ENCODE measurements at regions not wholly inside any gene's neighbourhood (a gene's known extent, or its start where the extent isn't known, plus 50 kb on each side); places are given as distances from the start of the nearest gene placed in this dataset.

DNA sequence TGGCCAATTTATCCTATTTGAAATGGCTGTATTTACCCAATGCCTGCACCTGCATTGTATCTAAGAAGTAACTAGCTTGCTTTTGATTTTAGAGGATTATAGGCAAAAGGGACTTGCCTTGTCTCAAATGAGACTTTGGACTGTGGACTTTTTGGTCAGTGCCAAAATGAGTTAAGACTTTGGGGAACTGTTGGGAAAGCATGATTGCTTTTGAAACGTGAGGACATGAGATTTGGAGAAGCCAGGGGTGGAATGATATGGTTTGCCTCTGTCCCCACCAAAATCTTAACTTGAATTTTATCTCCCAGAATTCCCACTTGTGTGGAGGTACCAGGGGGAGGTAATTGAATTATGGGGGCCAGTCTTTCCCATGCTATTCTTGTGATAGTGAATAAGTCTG is 1505.4 kb downstream of the SI start:
- Histone ChIP-seq H3K36me3 (ENCODE audit: control insufficient read depth, insufficient read depth, low read length) (no peaks in the 10 kb centered on the region), H3K27me3 (ENCODE audit: control insufficient read depth, insufficient read depth, low read length) (no peaks in the 10 kb centered on the region), H3K4me3 (ENCODE audit: low read depth, low read length) (no peak overlapping the region)
- TF ChIP-seq, protein P1, sequence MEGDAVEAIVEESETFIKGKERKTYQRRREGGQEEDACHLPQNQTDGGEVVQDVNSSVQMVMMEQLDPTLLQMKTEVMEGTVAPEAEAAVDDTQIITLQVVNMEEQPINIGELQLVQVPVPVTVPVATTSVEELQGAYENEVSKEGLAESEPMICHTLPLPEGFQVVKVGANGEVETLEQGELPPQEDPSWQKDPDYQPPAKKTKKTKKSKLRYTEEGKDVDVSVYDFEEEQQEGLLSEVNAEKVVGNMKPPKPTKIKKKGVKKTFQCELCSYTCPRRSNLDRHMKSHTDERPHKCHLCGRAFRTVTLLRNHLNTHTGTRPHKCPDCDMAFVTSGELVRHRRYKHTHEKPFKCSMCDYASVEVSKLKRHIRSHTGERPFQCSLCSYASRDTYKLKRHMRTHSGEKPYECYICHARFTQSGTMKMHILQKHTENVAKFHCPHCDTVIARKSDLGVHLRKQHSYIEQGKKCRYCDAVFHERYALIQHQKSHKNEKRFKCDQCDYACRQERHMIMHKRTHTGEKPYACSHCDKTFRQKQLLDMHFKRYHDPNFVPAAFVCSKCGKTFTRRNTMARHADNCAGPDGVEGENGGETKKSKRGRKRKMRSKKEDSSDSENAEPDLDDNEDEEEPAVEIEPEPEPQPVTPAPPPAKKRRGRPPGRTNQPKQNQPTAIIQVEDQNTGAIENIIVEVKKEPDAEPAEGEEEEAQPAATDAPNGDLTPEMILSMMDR (IDR thresholded peaks at IDR 0.05; ENCODE audit: insufficient read depth, low read length, severe bottlenecking) = no peak
- FAIRE-seq (no peak), DNase-seq (ENCODE audit: low read depth) (no peak)

DNA sequence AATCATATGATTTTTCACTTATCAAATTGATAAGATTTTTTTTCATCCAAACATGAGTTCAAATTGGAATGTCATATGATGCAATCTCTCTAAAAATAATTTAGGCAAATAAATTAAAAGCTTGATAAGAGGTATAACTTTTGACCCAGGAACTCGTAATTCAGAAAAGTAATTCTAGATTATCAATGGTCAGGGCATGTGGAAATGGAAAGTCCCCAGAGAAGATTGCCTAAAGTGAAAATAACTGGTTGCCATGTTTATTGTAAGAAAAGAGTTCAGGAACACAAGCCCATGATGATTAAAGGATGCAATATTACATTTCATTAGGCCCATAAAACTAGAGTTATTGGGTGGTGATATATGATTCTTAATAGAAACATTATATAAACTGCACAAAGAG is 1514.8 kb downstream of the SI start:
- H3K27me3 ChIP-seq (ENCODE audit: control insufficient read depth, insufficient read depth, low read length) = no peaks in the 10 kb centered on the region
- FAIRE-seq (no peak), DNase-seq (ENCODE audit: low read depth) (no peak)
- TF ChIP-seq, protein P1 (IDR thresholded peaks at IDR 0.05; ENCODE audit: insufficient read depth, low read length, severe bottlenecking) = no peak
- no peaks in the 10 kb centered on the region for H3K36me3 ChIP-seq (ENCODE audit: control insufficient read depth, insufficient read depth, low read length)
- H3K4me3 ChIP-seq (ENCODE audit: low read depth, low read length) = no peak overlapping the region

DNA sequence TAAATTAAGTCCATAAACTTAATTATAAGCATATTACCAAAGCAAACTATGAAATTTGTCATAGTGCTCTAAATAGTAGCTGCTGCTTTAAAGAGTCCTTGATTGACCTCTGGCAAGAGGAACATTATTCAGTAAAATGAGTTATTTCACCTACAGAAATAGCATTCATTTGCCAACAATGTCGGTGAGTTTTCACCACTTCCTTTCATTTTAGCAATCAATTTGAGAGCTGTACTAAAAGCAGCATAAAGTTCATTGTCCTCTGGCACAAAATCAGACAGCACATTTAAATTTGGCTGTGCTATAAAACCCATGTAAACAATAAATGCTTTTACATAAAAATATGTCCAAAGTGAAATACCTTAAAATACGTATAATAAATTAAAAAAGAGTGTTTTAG is 1515.7 kb downstream of the SI start:
- no peak for FAIRE-seq
- no peak for DNase-seq (ENCODE audit: low read depth)
- no peaks in the 10 kb centered on the region for H3K27me3 ChIP-seq (ENCODE audit: control insufficient read depth, insufficient read depth, low read length)
- no peaks in the 10 kb centered on the region for H3K36me3 ChIP-seq (ENCODE audit: control insufficient read depth, insufficient read depth, low read length)
- no peak overlapping the region for H3K4me3 ChIP-seq (ENCODE audit: low read depth, low read length)
- TF ChIP-seq, protein P1 (IDR thresholded peaks at IDR 0.05; ENCODE audit: insufficient read depth, low read length, severe bottlenecking) = no peak

DNA sequence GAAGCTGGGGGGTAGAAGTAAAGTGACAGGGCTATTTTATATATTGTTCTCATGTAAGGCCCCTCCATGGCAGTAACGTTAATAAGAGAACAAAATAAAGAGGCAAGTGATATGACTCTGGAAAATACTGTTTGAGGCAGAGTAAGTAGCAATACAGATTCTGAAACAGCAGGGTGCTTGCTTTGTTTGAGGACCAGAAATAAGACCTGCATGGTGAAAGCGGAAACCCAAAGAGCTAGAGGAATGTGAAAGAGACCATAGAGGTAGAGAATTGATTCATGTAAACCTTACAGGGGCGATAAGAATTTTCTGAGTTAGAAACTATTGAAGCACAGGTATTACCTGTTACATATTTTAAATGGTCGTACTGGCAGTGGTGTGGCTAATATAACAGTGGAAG is 1517.1 kb downstream of the SI start:
- DNase-seq (ENCODE audit: low read depth) (no peak), FAIRE-seq (no peak)
- Histone ChIP-seq H3K4me3 (ENCODE audit: low read depth, low read length) (no peak overlapping the region), H3K36me3 (ENCODE audit: control insufficient read depth, insufficient read depth, low read length) (no peaks in the 10 kb centered on the region), H3K27me3 (ENCODE audit: control insufficient read depth, insufficient read depth, low read length) (no peaks in the 10 kb centered on the region)
- TF ChIP-seq, protein P1 (IDR thresholded peaks at IDR 0.05; ENCODE audit: insufficient read depth, low read length, severe bottlenecking) = no peak

DNA sequence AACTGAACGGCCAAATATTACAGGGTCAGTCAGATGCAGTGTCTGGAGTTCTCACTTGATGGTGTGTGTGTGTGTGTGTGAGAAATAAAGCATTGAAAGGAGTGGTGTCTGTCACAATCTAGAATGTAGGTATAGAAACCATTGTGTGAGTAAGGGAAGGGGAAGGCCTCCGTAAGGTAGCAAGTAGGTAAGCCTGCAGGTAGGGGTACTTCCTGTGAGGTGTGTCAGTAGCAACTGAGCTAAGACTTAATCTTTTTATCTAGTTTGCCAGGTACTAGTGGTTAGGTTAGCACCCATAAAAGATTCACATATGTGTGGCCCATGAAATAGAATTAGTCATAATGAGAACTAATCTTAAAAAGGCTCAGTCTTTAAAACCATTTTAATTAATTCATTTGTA is 1517.8 kb downstream of the SI start:
- no peaks in the 10 kb centered on the region for H3K36me3 ChIP-seq (ENCODE audit: control insufficient read depth, insufficient read depth, low read length)
- no peak overlapping the region for H3K4me3 ChIP-seq (ENCODE audit: low read depth, low read length)
- TF ChIP-seq, protein P1 (IDR thresholded peaks at IDR 0.05; ENCODE audit: insufficient read depth, low read length, severe bottlenecking) = no peak
- H3K27me3 ChIP-seq (ENCODE audit: control insufficient read depth, insufficient read depth, low read length) = no peaks in the 10 kb centered on the region
- FAIRE-seq (no peak), DNase-seq (ENCODE audit: low read depth) (no peak)

DNA sequence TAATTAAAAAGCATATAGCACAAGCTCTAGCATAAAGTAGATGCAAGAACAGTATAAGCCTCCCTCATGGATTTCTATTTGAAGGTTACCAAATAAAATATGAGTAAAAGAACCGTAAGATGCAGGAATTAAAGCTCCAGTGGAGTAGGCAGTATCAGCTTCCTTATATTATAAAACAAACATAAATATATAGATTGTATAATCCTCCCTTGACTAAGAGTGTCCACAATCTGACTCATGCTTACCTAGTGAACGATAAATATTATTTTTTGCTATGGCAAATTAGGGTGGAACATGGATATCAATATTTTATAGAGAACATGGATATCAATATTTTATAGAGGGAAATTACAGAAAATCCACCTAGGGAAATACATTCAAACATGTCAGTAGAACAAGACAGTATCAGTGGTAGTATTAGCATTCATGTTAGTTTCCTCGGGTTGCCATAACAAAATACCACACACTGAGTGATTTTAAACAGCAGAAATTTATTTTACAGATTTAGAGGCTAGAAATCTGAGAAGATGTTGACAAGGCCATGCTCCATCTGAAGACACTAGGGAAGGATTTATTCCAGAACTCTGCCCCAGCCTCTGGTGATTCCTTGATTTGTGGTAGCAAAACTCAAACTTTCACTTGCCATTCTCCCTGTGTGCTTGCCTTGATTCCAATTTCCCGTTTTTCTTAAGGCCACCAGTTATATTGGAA is 1521.3 kb downstream of the SI start:
- TF ChIP-seq, protein P1 (IDR thresholded peaks at IDR 0.05; ENCODE audit: insufficient read depth, low read length, severe bottlenecking) = no peak
- Histone ChIP-seq H3K27me3 (ENCODE audit: control insufficient read depth, insufficient read depth, low read length) (no peaks in the 10 kb centered on the region), H3K36me3 (ENCODE audit: control insufficient read depth, insufficient read depth, low read length) (no peaks in the 10 kb centered on the region), H3K4me3 (ENCODE audit: low read depth, low read length) (no peak overlapping the region)
- no peak for DNase-seq (ENCODE audit: low read depth)
- no peak for FAIRE-seq
